Left lung (tissue), 4 donors: ENCODE measurements at regions not wholly inside any gene's neighbourhood (a gene's known extent, or its start where the extent isn't known, plus 50 kb on each side); places are given as distances from the start of the nearest gene placed in this dataset.

Experiments used
- ATAC-seq: fragments of 200-7000 bp; cut with Tn5 transposase; one replicate; pipeline ENCODE4 v1.9.1; 2020; ENCODE audit warnings: moderate library complexity
- DNase-seq, 4 donors: peaks; one replicate each; pipeline ENCODE4 v3.0.0-alpha.2; 2013 to 2020
- H3K27ac ChIP-seq, 2 donors: fragments of 200-600 bp; sonication (generic) in 1 of 2; one replicate each; pipeline versions ENCODE4 v1.5.0 to v1.8.0; 2020 to 2021
- H3K27me3 ChIP-seq, 2 donors: fragments of 200-600 bp; sonication (generic) in 1 of 2; one replicate each; pipeline versions ENCODE4 v1.5.0 to v1.8.0; 2020 to 2021
- H3K36me3 ChIP-seq, 2 donors: fragments of 200-600 bp; sonication (generic) in 1 of 2; one replicate each; pipeline versions ENCODE4 v1.5.0 to v1.8.0; 2020 to 2021
- H3K4me1 ChIP-seq, 2 donors: fragments of 200-600 bp; one replicate each; pipeline ENCODE4 v1.8.0; 2021
- H3K4me3 ChIP-seq, 2 donors: fragments of 200-600 bp; sonication (generic) in 1 of 2; one replicate each; pipeline versions ENCODE4 v1.5.0 to v1.8.0; 2020 to 2021; ENCODE audit warnings: mild to moderate bottlenecking in 1 of 2
- H3K9me3 ChIP-seq, 2 donors: fragments of 200-600 bp; sonication (generic) in 1 of 2; one replicate each; pipeline versions ENCODE4 v1.5.0 to v1.8.0; 2020 to 2021
- intact Hi-C, 2 donors: fragments of 100-400 bp; cut with DNase I; formaldehyde crosslinking; loops; one replicate each; pipeline versions ENCODE4 v1.11.2 to v1.14.2; 2022
- TF ChIP-seq, protein P1 (sequence below), 2 donors: fragments of 200-600 bp; sonication (generic) in 1 of 2; IDR thresholded peaks; one replicate each; pipeline versions ENCODE4 v1.5.0 to v1.8.0; 2021; ENCODE audit warnings: antibody characterized with exemption in 2 of 2
- donor health status: DM: no; HTN: yes; CAD: no.
- donor health status: DM: no; HTN: no; CAD: no.

GRCh38 chr3:127421943-127422662 lies 134.3 kb upstream of the PRR20G start:
- Histone ChIP-seq H3K36me3 (no peaks in the 10 kb centered on the region), H3K27me3 (peaks cover 0 to 93% of the 10 kb centered on the region in 2 donors), H3K9me3 (no peaks in the 10 kb centered on the region), H3K27ac (no peak overlapping the region), H3K4me3 (no peak overlapping the region), H3K4me1 (no peaks in the 10 kb centered on the region)
- no peak for DNase-seq
- TF ChIP-seq, protein P1, sequence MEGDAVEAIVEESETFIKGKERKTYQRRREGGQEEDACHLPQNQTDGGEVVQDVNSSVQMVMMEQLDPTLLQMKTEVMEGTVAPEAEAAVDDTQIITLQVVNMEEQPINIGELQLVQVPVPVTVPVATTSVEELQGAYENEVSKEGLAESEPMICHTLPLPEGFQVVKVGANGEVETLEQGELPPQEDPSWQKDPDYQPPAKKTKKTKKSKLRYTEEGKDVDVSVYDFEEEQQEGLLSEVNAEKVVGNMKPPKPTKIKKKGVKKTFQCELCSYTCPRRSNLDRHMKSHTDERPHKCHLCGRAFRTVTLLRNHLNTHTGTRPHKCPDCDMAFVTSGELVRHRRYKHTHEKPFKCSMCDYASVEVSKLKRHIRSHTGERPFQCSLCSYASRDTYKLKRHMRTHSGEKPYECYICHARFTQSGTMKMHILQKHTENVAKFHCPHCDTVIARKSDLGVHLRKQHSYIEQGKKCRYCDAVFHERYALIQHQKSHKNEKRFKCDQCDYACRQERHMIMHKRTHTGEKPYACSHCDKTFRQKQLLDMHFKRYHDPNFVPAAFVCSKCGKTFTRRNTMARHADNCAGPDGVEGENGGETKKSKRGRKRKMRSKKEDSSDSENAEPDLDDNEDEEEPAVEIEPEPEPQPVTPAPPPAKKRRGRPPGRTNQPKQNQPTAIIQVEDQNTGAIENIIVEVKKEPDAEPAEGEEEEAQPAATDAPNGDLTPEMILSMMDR (IDR thresholded peaks at IDR 0.05), result no peak
- ATAC-seq, result no peak
- intact Hi-C loops, result no loop called here

DNA sequence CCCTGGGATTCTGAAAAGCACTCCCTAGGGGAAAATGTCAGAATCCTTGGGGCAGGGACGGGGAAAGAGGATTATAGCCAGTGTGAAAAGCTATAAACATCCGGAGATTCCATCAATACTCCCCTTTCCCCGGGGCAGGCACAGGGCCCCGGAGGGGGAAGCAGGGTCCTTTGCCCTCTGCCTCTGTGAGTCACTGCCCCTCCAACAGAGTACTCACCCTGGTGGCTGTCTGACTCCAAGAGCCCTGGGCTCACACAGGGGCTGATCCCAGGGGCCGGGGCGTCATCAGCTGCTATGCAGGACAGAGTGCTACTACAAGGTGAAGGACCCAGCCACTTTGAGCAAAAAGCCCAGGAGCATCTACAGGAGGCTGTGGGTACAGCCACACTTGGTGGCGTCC lies 133.0 kb upstream of the PRR20G start:
- Histone ChIP-seq H3K4me3 (no peak overlapping the region), H3K27me3 (peaks cover 0 to 85% of the 10 kb centered on the region in 2 donors), H3K27ac (no peak overlapping the region), H3K36me3 (no peaks in the 10 kb centered on the region), H3K4me1 (no peaks in the 10 kb centered on the region), H3K9me3 (no peaks in the 10 kb centered on the region)
- ATAC-seq (no peak), DNase-seq (no peak)
- TF ChIP-seq, protein P1 (IDR thresholded peaks at IDR 0.05), result no peak
- intact Hi-C loops, result no loop called here

GRCh38 chr3:127419641-127420553 lies 132.1 kb upstream of the PRR20G start:
- DNase-seq (no peak), ATAC-seq (no peak)
- Histone ChIP-seq H3K27ac (no peak overlapping the region), H3K9me3 (no peaks in the 10 kb centered on the region), H3K36me3 (no peaks in the 10 kb centered on the region), H3K4me3 (no peak overlapping the region), H3K27me3 (peaks cover 0 to 76% of the 10 kb centered on the region in 2 donors), H3K4me1 (no peaks in the 10 kb centered on the region)
- intact Hi-C loops, result no loop called here
- TF ChIP-seq, protein P1 (IDR thresholded peaks at IDR 0.05), result no peak

GRCh38 chr3:127419182-127419581 lies 131.3 kb upstream of the PRR20G start:
- no peaks in the 10 kb centered on the region for H3K9me3 ChIP-seq
- no peak overlapping the region for H3K4me3 ChIP-seq
- no peaks in the 10 kb centered on the region for H3K36me3 ChIP-seq
- H3K4me1 ChIP-seq, result no peaks in the 10 kb centered on the region
- TF ChIP-seq, protein P1 (IDR thresholded peaks at IDR 0.05), result no peak
- no peak overlapping the region for H3K27ac ChIP-seq
- intact Hi-C loops, result no loop called here
- ATAC-seq (no peak), DNase-seq (no peak)
- H3K27me3 ChIP-seq, result peaks cover 0 to 69% of the 10 kb centered on the region in 2 donors

DNA sequence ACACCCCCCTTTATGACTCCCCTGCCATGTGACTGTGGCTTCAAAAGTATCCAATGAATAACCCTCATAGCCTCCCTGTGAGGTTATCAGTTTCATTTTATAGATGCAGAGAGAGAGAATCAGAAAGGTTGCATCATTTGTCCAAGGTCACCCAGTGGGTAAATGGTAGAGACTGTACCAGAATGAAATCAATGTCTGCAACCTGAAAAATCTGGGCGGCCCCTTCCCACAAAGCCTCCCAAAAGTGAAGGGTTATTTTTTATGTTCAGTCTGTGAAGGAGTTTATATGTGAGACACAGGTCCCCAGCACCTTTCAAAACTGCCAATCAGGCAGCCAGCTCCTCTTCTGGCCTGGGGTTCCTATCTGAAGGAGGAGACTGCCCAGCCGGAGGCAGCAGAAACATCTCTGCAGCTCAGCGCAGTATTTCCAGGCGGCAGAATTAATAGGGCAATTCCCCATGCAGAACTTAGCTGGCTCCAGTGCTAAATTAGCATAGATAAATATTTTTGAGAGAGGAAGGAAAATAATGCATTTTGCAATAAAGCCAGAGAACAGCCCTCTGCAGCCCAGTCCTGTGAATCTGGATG lies 130.8 kb upstream of the PRR20G start:
- no peaks in the 10 kb centered on the region for H3K9me3 ChIP-seq
- no peaks in the 10 kb centered on the region for H3K4me1 ChIP-seq
- intact Hi-C loops, result no loop called here
- H3K27me3 ChIP-seq, result peaks cover 0 to 64% of the 10 kb centered on the region in 2 donors
- no peak overlapping the region for H3K4me3 ChIP-seq
- no peaks in the 10 kb centered on the region for H3K36me3 ChIP-seq
- ATAC-seq (no peak), DNase-seq (no peak)
- H3K27ac ChIP-seq, result no peak overlapping the region
- TF ChIP-seq, protein P1 (IDR thresholded peaks at IDR 0.05), result no peak
